Bronchial epithelial cell (primary cell): ENCODE measurements at regions not wholly inside any gene's neighbourhood (a gene's known extent, or its start where the extent isn't known, plus 50 kb on each side); places are given as distances from the start of the nearest gene placed in this dataset.
A peak's percentile ranks its signal among the peaks of the same experiment; 100 is the strongest.
"Not testable (repeated sequence)": the region's sequence is repeated elsewhere in the genome, so short reads cannot be mapped to it uniquely, and the experiment has no call there.

Experiments used
- DNase-seq: peaks from one replicate; pipeline ENCODE4 v3.0.0-alpha.2; 2010; ENCODE audit warnings: low read depth
- FAIRE-seq: peaks from 2 replicates; lab custom pipeline; 2011; peaks lifted over from hg19 to GRCh38; lab: Jason Lieb, UNC
- H3K27me3 ChIP-seq: 2 replicates; pipeline ENCODE4 v1.5.1; 2011; ENCODE audit warnings: low read length; ENCODE audit not compliant: control insufficient read depth, insufficient read depth
- H3K36me3 ChIP-seq: 2 replicates; pipeline ENCODE4 v1.5.1; 2011; ENCODE audit warnings: low read length; ENCODE audit not compliant: control insufficient read depth, insufficient read depth
- H3K4me3 ChIP-seq: 2 replicates; pipeline ENCODE4 v1.5.1; 2011; ENCODE audit warnings: mild to moderate bottlenecking, low read depth, low read length, control low read depth
- TF ChIP-seq, protein P1 (sequence below): IDR thresholded peaks from 2 replicates; pipeline ENCODE4 v1.5.1; 2011; ENCODE audit warnings: mild to moderate bottlenecking, moderate library complexity, low read length, control low read depth, inconsistent platforms; ENCODE audit not compliant: insufficient read depth, severe bottlenecking

DNA sequence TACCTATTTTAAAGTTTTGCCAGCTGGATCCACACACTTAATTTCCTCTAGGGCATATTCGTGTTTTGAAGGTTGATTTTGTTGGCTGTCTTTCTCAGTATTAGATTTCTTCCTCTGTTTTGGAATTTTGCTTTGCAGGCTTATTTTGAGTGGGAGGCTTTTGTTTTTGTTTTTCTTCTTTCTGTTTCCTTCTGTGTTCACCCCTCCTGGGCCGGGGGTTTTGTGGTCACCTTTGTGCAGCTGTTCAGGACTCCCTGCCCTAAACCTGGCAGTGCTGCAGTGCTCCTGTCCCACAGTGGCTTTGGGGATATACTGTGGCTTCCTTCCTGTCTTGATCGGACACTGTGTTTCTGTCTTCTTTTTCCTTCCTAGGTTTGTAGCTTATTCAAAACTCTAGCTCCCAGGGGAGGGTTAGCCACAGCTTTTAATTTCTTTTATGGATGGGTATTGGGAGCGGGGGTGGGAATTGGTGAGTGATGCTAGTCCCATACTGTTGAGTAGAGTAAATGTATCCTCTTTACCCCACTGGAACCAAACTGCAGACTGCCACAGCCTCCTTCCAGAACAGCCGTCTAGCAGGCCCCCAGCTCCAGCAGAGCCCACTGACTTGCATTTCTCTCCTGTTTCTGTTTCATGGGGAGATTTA lies 228.7 kb upstream of the FZD8 start:
- Histone ChIP-seq H3K27me3 (no peaks in the 10 kb centered on the region), H3K36me3 (no peaks in the 10 kb centered on the region), H3K4me3 (no peak overlapping the region)
- TF ChIP-seq, protein P1, sequence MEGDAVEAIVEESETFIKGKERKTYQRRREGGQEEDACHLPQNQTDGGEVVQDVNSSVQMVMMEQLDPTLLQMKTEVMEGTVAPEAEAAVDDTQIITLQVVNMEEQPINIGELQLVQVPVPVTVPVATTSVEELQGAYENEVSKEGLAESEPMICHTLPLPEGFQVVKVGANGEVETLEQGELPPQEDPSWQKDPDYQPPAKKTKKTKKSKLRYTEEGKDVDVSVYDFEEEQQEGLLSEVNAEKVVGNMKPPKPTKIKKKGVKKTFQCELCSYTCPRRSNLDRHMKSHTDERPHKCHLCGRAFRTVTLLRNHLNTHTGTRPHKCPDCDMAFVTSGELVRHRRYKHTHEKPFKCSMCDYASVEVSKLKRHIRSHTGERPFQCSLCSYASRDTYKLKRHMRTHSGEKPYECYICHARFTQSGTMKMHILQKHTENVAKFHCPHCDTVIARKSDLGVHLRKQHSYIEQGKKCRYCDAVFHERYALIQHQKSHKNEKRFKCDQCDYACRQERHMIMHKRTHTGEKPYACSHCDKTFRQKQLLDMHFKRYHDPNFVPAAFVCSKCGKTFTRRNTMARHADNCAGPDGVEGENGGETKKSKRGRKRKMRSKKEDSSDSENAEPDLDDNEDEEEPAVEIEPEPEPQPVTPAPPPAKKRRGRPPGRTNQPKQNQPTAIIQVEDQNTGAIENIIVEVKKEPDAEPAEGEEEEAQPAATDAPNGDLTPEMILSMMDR: no peak
- DNase-seq (no peak), FAIRE-seq (no peak)

DNA sequence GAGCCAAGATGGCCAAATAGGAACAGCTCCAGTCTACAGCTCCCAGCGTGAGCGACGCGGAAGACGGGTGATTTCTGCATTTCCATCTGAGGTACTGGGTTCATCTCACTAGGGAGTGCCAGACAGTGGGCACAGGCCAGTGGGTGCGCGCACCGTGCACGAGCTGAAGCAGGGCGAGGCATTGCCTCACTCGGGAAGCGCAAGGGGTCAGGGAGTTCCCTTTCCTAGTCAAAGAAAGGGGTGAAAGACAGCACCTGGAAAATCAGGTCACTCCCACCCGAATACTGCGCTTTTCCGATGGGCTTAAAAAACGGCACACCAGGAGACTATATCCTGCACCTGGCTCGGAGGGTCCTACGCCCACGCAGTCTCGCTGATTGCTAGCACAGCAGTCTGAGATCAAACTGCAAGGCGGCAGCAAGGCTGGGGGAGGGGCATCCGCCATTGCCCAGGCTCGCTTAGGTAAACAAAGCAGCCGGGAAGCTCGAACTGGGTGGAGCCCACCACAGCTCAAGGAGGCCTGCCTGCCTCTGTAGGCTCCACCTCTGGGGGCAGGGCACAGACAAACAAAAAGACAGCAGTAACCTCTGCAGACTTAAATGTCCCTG lies 216.7 kb upstream of the FZD8 start:
- not testable (repeated sequence) for FAIRE-seq, H3K27me3 ChIP-seq, H3K4me3 ChIP-seq, H3K36me3 ChIP-seq, DNase-seq

DNA sequence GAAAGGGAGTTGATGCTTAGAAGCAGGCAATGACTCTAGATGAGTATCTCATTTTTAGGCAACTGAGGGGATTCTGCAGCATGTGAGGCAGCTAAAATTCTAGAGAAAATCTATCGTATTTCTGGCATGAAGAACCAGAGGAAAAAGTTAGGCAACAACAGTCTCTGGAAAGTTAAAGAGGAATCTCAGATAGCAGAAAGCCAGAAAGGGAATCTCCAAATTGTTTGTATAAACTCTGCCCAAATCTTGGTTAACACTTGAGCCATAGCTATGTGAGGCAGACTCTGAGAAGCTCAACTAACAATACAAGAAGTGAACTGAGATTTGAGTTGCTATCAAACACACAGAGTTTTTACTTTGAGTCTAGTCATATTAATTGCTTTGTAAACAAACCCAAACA lies 215.8 kb upstream of the FZD8 start:
- no peak for FAIRE-seq
- TF ChIP-seq, protein P1: no peak
- no peak for DNase-seq
- H3K36me3 ChIP-seq: no peaks in the 10 kb centered on the region
- no peak overlapping the region for H3K4me3 ChIP-seq
- H3K27me3 ChIP-seq: no peaks in the 10 kb centered on the region

DNA sequence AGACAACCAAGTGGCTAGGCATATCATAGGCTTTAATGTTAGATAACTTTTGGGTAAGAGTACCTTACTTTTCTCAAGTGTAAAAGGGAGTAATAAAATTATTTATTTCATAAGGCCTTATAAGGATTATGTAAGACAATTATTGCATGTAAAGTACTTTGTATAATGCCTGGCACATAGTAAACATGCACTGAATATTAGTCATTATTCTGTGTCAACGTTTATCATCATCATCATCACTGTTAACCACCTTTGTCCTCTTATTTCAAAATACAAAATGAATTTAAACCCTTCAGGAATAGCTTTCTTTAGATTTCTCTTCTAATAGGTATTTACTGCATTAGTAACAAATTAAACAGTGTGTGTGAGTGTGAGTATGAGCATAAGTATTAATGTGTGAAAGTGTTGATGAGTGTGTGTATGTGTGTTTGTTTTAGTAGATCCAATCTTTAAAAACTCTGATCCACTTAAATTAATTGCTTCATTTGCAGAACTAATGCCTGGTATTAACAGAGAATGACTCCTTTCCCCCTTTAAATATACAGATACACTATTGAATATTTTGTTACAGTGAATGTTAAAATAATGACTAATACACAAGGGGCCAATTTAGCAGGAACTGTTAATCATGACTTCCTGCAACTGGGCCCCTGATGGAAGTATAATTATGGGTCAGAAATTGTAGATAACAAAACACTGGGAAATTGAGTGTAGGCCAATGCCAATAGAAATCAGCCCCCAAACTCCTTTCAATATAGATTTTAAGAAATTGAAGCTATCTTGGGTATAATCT lies 213.3 kb upstream of the FZD8 start:
- Histone ChIP-seq H3K36me3 (no peaks in the 10 kb centered on the region), H3K27me3 (no peaks in the 10 kb centered on the region), H3K4me3 (no peak overlapping the region)
- peak; percentile 77 for DNase-seq
- FAIRE-seq: no peak
- TF ChIP-seq, protein P1: no peak

DNA sequence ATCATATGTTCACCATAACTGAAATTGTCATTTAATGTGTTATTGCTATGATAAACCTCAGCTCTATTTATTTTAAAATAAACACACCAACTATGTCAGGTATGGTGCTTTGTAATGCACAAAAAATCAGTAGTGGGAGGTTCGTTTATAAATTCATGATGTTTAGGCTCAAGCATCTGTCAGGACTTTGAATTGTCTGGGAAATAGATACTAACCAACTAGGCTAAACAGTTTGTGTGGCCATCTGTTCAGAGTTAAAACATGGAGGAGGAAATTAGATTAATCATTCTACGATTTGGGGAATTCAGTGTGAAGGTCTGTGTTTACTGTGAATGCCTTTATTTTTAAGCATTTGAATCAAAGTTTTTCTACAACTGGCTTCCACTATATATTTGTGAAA lies 212.6 kb upstream of the FZD8 start:
- DNase-seq (no peak), FAIRE-seq (no peak)
- H3K4me3 ChIP-seq: no peak overlapping the region
- no peaks in the 10 kb centered on the region for H3K27me3 ChIP-seq
- TF ChIP-seq, protein P1: no peak
- no peaks in the 10 kb centered on the region for H3K36me3 ChIP-seq

DNA sequence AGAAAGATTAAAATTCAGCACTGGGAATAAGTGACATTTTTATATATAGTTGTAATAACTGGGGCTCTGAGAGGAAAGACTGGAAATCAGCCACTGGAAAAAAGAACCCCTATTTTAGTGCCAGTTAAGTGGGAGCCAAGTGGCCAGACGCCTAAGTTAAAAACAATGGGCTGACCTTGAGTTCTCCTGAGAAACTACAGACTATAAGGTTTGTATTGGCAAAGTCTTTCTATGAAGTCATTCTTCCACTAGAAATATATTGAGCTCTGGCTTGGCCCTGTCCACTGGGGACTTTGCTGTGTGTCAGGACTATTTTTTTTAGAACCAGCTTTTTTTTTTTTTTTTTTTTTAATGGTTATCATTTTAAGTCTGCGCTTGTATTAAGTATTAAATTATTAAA lies 210.6 kb upstream of the FZD8 start:
- Histone ChIP-seq H3K36me3 (no peaks in the 10 kb centered on the region), H3K27me3 (no peaks in the 10 kb centered on the region), H3K4me3 (no peak overlapping the region)
- FAIRE-seq (no peak), DNase-seq (no peak)
- TF ChIP-seq, protein P1: no peak
